Panc1 (cell line): ENCODE measurements at regions not wholly inside any gene's neighbourhood (a gene's known extent, or its start where the extent isn't known, plus 50 kb on each side); places are given as distances from the start of the nearest gene placed in this dataset.

ENCODE experiments used
- ATAC-seq: fragments of 200-7000 bp; cut with Tn5 transposase; 2 replicates; pipeline ENCODE4 v1.9.1; 2020; ENCODE audit warnings: mild to moderate bottlenecking, moderate library complexity
- BruUV-seq: library from RNA; stranded (reverse); fragments of 400-500 nt; replicated peaks from 2 replicates; lab custom pipeline; 2021; lab: Mats Ljungman, UMichigan
- CTCF ChIA-PET: fragments of 300-600 bp; sonication (Branson Sonifier 250); formaldehyde crosslinking; loops from one replicate; lab custom pipeline; 2022; ENCODE audit warnings: antibody characterized with exemption; lab: Charles Lee
- POLR2A ChIA-PET: fragments of 300-600 bp; sonication (Branson Sonifier 250); formaldehyde crosslinking; loops from one replicate; lab custom pipeline; 2022; ENCODE audit warnings: antibody characterized with exemption; lab: Charles Lee
- DNase-seq: peaks from one replicate; pipeline ENCODE4 v3.0.0-alpha.2; 2010; ENCODE audit warnings: low read depth, low spot score
- H3K27ac ChIP-seq: 2 replicates; pipeline ENCODE4 v1.5.1; 2011; ENCODE audit warnings: mild to moderate bottlenecking, low read length, inconsistent platforms
- H3K27me3 ChIP-seq: fragments of 200-500 bp; sonication (Bioruptor generic); 2 replicates; pipeline ENCODE4 v1.6.0; 2014; ENCODE audit warnings: low read length, inconsistent platforms; ENCODE audit not compliant: control insufficient read depth, insufficient read depth
- H3K36me3 ChIP-seq: fragments of 200-500 bp; sonication (Bioruptor generic); 2 replicates; pipeline ENCODE4 v1.5.1; 2014; ENCODE audit warnings: inconsistent platforms, mild to moderate bottlenecking, low read length, moderate library complexity; ENCODE audit not compliant: control insufficient read depth, insufficient read depth
- H3K4me1 ChIP-seq: 2 replicates; pipeline ENCODE4 v1.5.1; 2011; ENCODE audit warnings: inconsistent platforms, mild to moderate bottlenecking, low read length, moderate library complexity; ENCODE audit not compliant: control insufficient read depth, insufficient read depth
- H3K4me3 ChIP-seq, 2 experiments: 2 replicates each; pipeline ENCODE4 v1.5.1; 2011 to 2012; ENCODE audit warnings: low read depth in 2 of 2, low read length in 2 of 2, mild to moderate bottlenecking in 2 of 2, inconsistent platforms in 1 of 2, moderate library complexity in 1 of 2
- H3K9me3 ChIP-seq: fragments of 200-500 bp; sonication (Bioruptor generic); 2 replicates; pipeline ENCODE4 v1.5.1; 2014; ENCODE audit warnings: low read depth, mild to moderate bottlenecking, inconsistent platforms, low read length, moderate library complexity; ENCODE audit not compliant: control insufficient read depth, insufficient read depth
- CTCF ChIP-seq: fragments of 450-650 bp; IDR thresholded peaks from 2 replicates; pipeline ENCODE4 v1.5.1; 2017; ENCODE audit warnings: mild to moderate bottlenecking
- POLR2AphosphoS5 ChIP-seq: IDR thresholded peaks from 2 replicates; pipeline ENCODE4 v1.6.1; 2012; ENCODE audit warnings: mild to moderate bottlenecking, low read depth, low read length, moderate library complexity
- REST ChIP-seq, 2 experiments: IDR thresholded peaks; 2 replicates each; pipeline ENCODE4 v1.6.1; 2011 to 2012; ENCODE audit warnings: low read depth in 2 of 2, control low read depth in 1 of 2, low read length in 1 of 2, mild to moderate bottlenecking in 1 of 2, moderate library complexity in 1 of 2; ENCODE audit not compliant: insufficient read depth in 1 of 2
- SIN3A ChIP-seq: IDR thresholded peaks from 2 replicates; pipeline ENCODE4 v1.6.1; 2012; ENCODE audit warnings: low read depth, mild to moderate bottlenecking, low read length, moderate library complexity, borderline replicate concordance; ENCODE audit not compliant: insufficient read depth
- TCF7L2 ChIP-seq: IDR thresholded peaks from 2 replicates; pipeline ENCODE4 v1.6.1; 2011; ENCODE audit warnings: mild to moderate bottlenecking, low read depth, low read length, inconsistent platforms
- in situ Hi-C: cut with HindIII; loops from 2 replicates; pipeline ENCODE4 v1.10.0; 2016; ENCODE audit warnings: low sequenced_read_pairs, low pct_unique_long_range_greater_than_20kb
- intact Hi-C: fragments of 100-400 bp; cut with micrococcal nuclease; formaldehyde crosslinking; loops from one replicate; pipeline ENCODE4 v1.10.0; 2022; ENCODE audit not compliant: unreplicated experiment

- intact Hi-C loops (no loop called here), in situ Hi-C loops (no loop called here)
- Histone ChIP-seq H3K27me3 (no peaks in the 10 kb centered on the region), H3K4me3 (no peak overlapping the region), H3K36me3 (no peaks in the 10 kb centered on the region), H3K9me3 (no peaks in the 10 kb centered on the region), H3K27ac (no peak overlapping the region), H3K4me1 (no peaks in the 10 kb centered on the region)
- DNase-seq: no peak
- ChIA-PET POLR2A (no interaction called here), CTCF (no interaction called here)
- ATAC-seq: no peak
- BruUV-seq: no TSS peak
- TF ChIP-seq POLR2AphosphoS5: no peak
- no peak for TF ChIP-seq SIN3A
- no peak for TF ChIP-seq TCF7L2
- no peak for TF ChIP-seq REST (IDR thresholded peaks at IDR 0.05; ENCODE audit: insufficient read depth in 1 of 2, low read depth in 2 of 2, low read length in 1 of 2)
- TF ChIP-seq CTCF: no peak
Measured at GRCh38 chr4:112736718-112737135, 99.8 kb downstream of the LARP7 start.

GRCh38 chr4:112739442-112739841, 102.5 kb downstream of the LARP7 start:
- CTCF ChIA-PET: no interaction called here
- intact Hi-C loops (no loop called here), in situ Hi-C loops (no loop called here)
- POLR2A ChIA-PET: no interaction called here
- Histone ChIP-seq H3K27me3 (no peaks in the 10 kb centered on the region), H3K27ac (no peak overlapping the region), H3K4me1 (no peaks in the 10 kb centered on the region), H3K36me3 (no peaks in the 10 kb centered on the region), H3K9me3 (no peaks in the 10 kb centered on the region), H3K4me3 (no peak overlapping the region)
- DNase-seq (no peak), ATAC-seq (no peak)
- no TSS peak for BruUV-seq
- no peak for TF ChIP-seq POLR2AphosphoS5
- TF ChIP-seq REST (IDR thresholded peaks at IDR 0.05; ENCODE audit: insufficient read depth in 1 of 2, low read depth in 2 of 2, low read length in 1 of 2): no peak
- no peak for TF ChIP-seq CTCF
